ENCODE measurements at regions not wholly inside any gene's neighbourhood (a gene's known extent, or its start where the extent isn't known, plus 50 kb on each side); places are given as distances from the start of the nearest gene placed in this dataset.

DNA sequence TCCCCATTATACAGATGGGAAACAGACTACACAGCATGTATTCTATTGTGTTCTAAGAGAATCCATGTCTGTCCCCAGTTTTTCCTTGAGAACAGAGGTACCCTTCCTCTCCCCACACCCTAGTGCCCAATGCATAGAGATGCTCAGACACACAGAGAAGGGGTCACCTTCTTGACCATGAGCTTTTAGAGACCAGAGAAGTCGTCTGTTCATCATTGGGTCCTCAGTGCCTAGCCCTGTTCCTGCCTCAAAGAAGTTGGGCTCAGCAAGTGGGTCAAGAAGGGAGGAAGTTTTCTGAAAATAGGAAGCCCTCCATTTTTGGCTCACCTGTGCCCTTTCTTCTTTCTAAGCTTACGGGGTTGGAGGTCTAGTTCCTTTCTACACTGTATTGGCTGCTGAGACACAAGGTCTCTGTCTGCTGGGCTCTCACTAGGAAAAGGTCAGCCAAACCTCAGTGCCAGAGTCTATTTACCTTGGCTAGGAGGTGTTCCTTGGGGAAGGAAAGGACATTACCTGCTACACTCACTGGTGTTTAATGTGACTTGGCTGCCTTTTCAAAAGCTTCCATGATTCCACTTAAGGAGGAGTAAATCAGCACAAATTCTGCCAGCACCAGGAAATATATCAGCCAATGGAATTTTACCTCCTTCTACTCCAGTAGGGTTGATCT lies 198.5 kb upstream of the PWP1 start:
- no peaks in the 10 kb centered on the region for H3K9me3 ChIP-seq
- no peak for ATAC-seq
- in situ Hi-C loops (cut with MboI; ENCODE audit: low sequenced_read_pairs in 4 of 4), result no loop called here
- TF ChIP-seq, protein P1, sequence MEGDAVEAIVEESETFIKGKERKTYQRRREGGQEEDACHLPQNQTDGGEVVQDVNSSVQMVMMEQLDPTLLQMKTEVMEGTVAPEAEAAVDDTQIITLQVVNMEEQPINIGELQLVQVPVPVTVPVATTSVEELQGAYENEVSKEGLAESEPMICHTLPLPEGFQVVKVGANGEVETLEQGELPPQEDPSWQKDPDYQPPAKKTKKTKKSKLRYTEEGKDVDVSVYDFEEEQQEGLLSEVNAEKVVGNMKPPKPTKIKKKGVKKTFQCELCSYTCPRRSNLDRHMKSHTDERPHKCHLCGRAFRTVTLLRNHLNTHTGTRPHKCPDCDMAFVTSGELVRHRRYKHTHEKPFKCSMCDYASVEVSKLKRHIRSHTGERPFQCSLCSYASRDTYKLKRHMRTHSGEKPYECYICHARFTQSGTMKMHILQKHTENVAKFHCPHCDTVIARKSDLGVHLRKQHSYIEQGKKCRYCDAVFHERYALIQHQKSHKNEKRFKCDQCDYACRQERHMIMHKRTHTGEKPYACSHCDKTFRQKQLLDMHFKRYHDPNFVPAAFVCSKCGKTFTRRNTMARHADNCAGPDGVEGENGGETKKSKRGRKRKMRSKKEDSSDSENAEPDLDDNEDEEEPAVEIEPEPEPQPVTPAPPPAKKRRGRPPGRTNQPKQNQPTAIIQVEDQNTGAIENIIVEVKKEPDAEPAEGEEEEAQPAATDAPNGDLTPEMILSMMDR (IDR thresholded peaks at IDR 0.05 in 4 of 5, conservative IDR thresholded peaks at IDR 0.05 in 1 of 5), result no peak
- TF ChIP-seq POLR2A (IDR thresholded peaks at IDR 0.05), result no peak
- H3K27ac ChIP-seq, result no peak overlapping the region
- H3K27me3 ChIP-seq, result no peaks in the 10 kb centered on the region
- no peak overlapping the region for H3K4me3 ChIP-seq
- intact Hi-C loops (cut with DNase I; ENCODE audit: low total_unique reads), result no loop called here
- DNase-seq, result no peak
- H3K4me1 ChIP-seq, result no peaks in the 10 kb centered on the region
- H3K36me3 ChIP-seq, result no peaks in the 10 kb centered on the region

GRCh38 chr12:107488666-107489065 lies 196.9 kb upstream of the PWP1 start:
- Histone ChIP-seq H3K9me3 (no peaks in the 10 kb centered on the region), H3K4me3 (no peak overlapping the region), H3K4me1 (no peaks in the 10 kb centered on the region), H3K27me3 (no peaks in the 10 kb centered on the region), H3K27ac (no peak overlapping the region), H3K36me3 (no peaks in the 10 kb centered on the region)
- no peak for TF ChIP-seq POLR2A (IDR thresholded peaks at IDR 0.05)
- TF ChIP-seq, protein P1 (IDR thresholded peaks at IDR 0.05 in 4 of 5, conservative IDR thresholded peaks at IDR 0.05 in 1 of 5), result no peak
- intact Hi-C loops (cut with DNase I; ENCODE audit: low total_unique reads), result no loop called here
- ATAC-seq (no peak), DNase-seq (no peak)
- in situ Hi-C loops (cut with MboI; ENCODE audit: low sequenced_read_pairs in 4 of 4), result no loop called here

GRCh38 chr12:107490010-107490409 lies 195.6 kb upstream of the PWP1 start:
- Histone ChIP-seq H3K9me3 (no peaks in the 10 kb centered on the region), H3K27me3 (no peaks in the 10 kb centered on the region), H3K36me3 (no peaks in the 10 kb centered on the region), H3K4me3 (no peak overlapping the region), H3K4me1 (no peaks in the 10 kb centered on the region), H3K27ac (no peak overlapping the region)
- in situ Hi-C loops (cut with MboI; ENCODE audit: low sequenced_read_pairs in 4 of 4) (no loop called here), intact Hi-C loops (cut with DNase I; ENCODE audit: low total_unique reads) (no loop called here)
- TF ChIP-seq, protein P1 (IDR thresholded peaks at IDR 0.05 in 4 of 5, conservative IDR thresholded peaks at IDR 0.05 in 1 of 5), result no peak
- no peak for TF ChIP-seq POLR2A (IDR thresholded peaks at IDR 0.05)
- ATAC-seq (no peak), DNase-seq (no peak)

DNA sequence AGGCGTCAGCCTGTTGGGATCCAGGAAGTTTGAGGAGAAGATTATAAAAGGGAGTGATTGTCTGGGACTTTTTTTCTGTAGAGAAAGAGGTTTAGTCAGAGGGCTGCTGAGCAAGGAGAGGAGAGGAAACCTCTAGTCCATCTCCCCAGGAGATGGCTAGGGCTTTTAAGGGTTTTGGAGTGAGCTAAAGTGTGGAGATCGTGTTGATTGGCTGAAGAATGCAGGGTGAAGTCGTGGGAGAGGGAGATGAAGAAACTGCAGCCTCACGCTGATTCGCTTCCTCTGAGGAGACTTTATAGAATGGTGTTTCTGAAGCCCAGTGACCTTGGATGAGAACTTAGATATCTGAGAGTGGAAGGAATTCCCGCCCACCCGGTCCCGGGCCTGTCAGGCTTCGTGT lies 193.7 kb upstream of the PWP1 start:
- H3K4me3 ChIP-seq, result no peak overlapping the region
- ATAC-seq, result no peak
- H3K4me1 ChIP-seq, result no peaks in the 10 kb centered on the region
- H3K27me3 ChIP-seq, result no peaks in the 10 kb centered on the region
- H3K9me3 ChIP-seq, result no peaks in the 10 kb centered on the region
- no peaks in the 10 kb centered on the region for H3K36me3 ChIP-seq
- in situ Hi-C loops (cut with MboI; ENCODE audit: low sequenced_read_pairs in 4 of 4) (no loop called here), intact Hi-C loops (cut with DNase I; ENCODE audit: low total_unique reads) (no loop called here)
- H3K27ac ChIP-seq, result no peak overlapping the region
- no peak for DNase-seq
- TF ChIP-seq, protein P1 (IDR thresholded peaks at IDR 0.05 in 4 of 5, conservative IDR thresholded peaks at IDR 0.05 in 1 of 5), result no peak

Data from gastrocnemius medialis (tissue), 4 donors.